ENCODE measurements at regions not wholly inside any gene's neighbourhood (a gene's known extent, or its start where the extent isn't known, plus 50 kb on each side); places are given as distances from the start of the nearest gene placed in this dataset.
"Not testable (repeated sequence)": the region's sequence is repeated elsewhere in the genome, so short reads cannot be mapped to it uniquely, and the experiment has no call there.

- no peak for DNase-seq
Measured at GRCh38 chr13:83825676-83826075, 56.6 kb downstream of the SLITRK1 start.

- DNase-seq: no peak
Measured at GRCh38 chr13:83824560-83824959, 57.7 kb downstream of the SLITRK1 start.

DNA sequence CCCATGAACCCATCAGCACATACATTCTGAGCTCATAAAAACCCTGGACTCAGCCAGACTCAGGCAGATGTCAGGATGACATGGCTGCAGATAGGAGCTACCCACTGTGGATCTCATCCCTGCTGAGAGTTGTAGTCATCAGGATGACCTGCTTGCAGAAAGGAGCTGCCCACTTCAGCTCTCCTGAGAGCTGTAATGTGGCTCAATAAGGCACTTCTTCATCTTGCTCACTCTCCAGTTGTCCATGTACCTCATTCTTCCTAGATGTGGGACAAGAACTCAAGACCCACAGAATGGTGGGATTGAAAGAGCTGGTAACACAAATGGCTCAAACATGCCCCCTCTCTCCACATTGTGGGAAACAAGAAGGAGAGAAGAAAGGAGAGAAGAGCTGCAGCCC lies 58.2 kb downstream of the SLITRK1 start:
- DNase-seq: no peak

GRCh38 chr13:83819611-83820010 lies 62.7 kb downstream of the SLITRK1 start:
- DNase-seq: no peak

DNA sequence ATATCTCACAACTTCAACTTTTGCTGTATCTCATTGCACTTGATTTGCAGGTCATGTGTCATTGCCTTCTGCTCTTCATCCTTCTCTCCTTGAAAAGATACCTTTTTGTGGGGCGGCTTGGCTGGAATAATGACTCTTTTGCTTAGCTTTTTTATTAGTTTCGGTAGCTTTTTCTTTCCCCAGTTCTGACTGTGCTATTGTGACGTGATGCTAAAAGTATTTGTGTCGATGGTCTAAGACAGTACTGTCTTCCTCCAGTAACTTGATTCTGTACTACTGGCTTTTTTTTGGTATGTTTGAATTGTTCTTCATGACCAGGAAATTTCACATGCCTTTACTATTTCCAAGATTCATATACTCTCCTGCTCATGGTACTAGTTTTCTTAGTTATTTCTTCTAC lies 63.1 kb downstream of the SLITRK1 start:
- no peak for DNase-seq

DNA sequence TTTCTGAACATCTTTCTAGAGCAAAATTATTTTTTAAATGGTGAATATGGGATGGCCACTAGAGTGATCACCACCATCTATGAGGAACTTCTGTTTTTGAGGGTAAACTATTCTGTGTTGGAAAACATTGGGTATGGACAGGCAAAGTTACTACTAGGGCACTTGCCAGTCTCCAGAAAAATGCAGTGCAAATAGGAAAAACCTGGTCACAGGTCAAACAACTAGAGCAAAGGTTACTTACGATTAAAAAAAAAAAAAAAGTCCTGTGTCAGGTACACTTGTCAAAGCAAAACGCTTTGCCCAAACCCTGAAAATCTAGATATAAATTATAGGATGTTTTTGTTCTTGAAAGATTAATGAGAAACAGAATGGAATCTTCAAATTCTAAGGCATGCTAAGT lies 66.2 kb downstream of the SLITRK1 start:
- no peak for DNase-seq

- DNase-seq: no peak
Measured at GRCh38 chr13:83815598-83815997, 66.7 kb downstream of the SLITRK1 start.

DNA sequence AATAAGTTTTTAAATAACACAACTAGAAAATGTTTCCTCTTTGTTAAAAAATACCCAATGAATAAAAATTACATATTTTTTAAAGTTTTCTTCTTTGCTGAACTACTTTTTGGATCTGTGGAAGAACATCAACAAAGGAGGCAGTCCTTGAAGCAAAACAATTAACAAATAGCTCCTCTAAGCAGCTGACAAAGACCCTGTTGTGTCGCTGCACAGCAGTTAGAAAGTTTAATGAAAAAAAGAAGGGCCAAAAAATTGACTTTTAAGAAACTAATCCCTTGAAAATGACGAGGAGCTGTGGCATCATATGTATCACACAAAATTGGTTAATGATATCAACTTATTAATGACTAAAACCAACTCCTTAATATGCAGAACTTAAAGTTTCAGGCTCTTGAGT lies 72.1 kb downstream of the SLITRK1 start:
- DNase-seq: no peak

DNA sequence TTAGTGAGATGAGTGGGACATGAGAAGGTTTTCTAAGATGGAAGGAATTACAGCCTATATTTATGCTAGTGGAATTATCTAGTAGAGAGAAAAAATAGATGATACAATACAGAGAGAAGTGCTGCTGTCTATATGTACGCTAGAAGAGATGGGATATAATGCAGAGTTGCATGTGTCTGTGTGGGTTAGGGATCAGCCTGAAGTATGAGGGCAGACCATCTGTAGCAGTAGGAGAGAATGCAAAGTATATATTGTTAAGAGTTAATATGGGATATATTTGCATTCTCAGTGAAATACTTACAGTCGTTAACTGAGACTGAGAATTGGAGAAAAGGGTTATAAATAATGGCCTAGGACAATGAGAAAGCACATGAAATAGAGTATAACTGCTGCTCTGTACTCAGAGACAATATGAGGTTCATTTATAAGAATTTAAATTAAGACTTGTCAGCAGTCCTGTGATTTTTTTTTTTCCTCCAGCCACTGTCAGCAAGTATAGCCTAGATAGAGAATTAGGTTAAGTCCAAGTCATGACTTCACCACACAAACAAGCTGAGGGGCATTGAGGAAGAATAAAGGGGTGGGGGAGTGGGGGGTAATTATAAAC lies 77.8 kb downstream of the SLITRK1 start:
- no peak for DNase-seq

DNA sequence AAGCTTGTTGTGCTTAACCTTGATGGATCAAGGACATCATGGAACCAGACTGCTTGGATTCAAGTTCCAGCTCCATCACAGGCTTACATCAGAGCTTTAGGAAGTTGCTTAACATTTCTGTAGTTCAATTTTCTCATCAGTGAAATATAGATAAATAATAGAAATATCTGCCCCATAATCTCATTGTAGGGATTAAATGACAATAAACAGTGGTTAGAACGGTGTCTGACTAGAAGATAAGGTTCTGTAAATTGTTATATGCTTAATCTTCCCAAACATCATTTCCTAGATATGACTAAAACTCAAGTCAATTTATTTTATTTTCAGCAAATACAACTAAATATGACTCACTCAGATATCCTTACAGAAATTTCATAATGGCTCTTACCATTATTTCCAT lies 83.5 kb downstream of the SLITRK1 start:
- DNase-seq: no peak

- DNase-seq: no peak
Measured at GRCh38 chr13:83796364-83796763, 85.9 kb downstream of the SLITRK1 start.

DNA sequence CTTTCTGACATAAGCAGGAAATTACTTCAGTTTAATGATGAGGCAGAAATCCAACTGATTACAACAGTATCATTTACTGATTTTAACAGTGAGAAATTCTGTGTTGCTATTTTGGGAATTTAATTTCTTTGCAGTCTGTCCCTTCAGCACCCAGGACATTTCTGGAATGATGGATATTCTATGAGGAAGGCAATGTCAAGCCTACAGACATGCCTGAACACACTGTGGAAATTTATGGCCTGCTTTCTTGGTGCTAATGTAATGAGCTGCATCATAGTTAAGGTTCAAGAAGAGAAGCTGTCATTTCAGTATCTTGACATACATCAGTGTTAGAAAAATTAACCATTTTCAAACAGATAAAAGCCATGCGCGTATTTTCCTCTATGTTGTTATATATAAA lies 87.7 kb downstream of the SLITRK1 start:
- DNase-seq: no peak

DNA sequence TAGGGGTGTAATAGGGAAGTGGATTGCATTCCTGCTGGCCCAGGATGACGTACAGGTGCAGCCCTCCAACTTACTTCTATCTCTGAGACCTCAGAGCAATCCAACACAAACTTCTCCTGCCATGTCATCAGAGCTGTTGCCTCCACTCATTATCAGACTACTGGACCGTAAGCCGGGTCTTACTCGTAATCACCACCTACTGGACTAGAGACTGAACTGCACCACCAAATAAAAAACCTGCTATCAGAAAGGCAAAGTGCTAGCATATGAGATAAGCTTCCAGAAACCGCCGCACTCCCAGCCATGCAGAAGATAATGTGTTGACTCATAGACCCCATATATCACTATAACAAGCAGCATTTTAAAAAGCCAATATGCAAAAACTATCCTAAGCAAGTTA lies 102.0 kb downstream of the SLITRK1 start:
- no peak for DNase-seq

DNA sequence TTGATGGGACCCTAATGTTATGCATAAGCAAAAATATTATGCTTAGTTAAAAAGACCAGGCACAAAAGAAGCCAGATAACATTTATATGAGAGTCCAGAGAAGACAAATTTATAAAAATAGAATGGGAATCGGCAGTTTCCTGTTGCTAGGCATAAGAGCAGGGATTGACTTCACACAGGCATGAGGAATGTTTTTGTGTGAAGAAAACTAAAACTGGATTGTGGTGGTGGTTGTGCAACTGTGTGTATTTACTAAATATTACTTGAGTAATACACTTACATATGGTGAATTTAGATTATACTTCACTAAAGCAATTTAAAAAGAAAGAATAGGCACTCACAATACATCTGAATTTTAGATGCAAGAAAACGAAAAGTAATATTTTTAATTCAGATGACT lies 108.3 kb downstream of the SLITRK1 start:
- no peak for DNase-seq

GRCh38 chr13:83765796-83766195 lies 116.5 kb downstream of the SLITRK1 start:
- no peak for DNase-seq

- DNase-seq: no peak
Measured at GRCh38 chr13:83761631-83762030, 120.6 kb downstream of the SLITRK1 start.

GRCh38 chr13:83755210-83755609 lies 127.1 kb downstream of the SLITRK1 start:
- DNase-seq: not testable (repeated sequence)

- no peak for DNase-seq
Measured at GRCh38 chr13:83753912-83754624, 128.2 kb downstream of the SLITRK1 start.

DNA sequence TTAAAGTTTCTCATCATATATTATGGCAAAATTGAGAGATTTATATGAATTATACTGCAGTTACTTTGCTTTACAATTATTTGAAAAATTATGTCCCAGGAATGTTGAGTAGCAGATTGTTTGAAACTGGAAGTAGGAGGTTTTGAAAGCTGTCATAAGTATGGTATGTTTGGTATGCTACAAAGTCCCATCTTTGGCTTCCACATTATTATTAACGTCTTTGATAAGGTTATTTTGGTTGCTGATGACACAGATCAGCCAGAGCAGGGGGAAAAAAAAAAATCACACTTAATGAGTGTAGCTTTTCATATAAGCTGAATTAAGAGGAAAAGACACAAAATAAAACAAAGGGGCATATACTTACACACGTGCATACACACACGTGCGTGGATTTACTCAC lies 130.1 kb downstream of the SLITRK1 start:
- no peak for DNase-seq

- DNase-seq: no peak
Measured at GRCh38 chr13:83740622-83741021, 141.7 kb downstream of the SLITRK1 start.

GRCh38 chr13:83738407-83738806 lies 143.9 kb downstream of the SLITRK1 start:
- DNase-seq: no peak

DNA sequence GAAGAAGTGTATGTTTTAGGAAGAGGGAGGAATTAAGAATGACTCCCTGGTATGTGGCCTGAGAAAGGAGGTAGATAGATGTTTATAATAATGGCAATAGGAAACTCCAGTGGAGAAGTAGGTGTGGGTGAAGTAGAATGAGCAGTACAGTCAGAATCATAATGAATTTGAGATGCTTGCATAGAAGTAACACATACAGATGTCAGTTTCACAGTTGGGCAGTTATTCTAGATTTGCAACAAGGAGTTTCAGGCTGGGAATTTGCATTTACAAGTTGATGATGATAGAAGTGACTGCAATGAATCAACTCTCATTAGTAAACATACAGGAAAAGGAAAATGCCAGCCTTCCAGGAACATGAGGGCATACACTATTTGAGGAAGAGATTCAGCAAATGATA lies 149.0 kb downstream of the SLITRK1 start:
- no peak for DNase-seq

DNA sequence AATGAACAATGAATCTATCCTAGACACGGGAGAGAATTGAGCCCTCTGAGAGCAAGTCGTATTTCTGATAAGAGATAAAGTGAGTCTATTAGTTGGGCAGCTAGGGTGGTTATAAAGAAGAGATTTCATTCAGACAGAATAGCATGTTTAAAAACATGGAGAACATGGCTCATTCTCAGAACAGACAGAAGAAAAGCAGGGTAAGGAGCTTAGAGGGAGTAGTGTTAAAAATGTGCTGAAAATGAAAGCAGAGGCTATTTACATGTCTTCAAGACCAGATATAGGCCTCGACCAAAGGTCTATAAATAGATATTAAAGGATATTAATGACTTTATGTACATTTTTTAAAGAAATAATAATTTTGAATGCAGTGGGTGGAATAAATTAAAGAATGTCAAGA lies 149.5 kb downstream of the SLITRK1 start:
- DNase-seq: no peak

- DNase-seq: no peak
Measured at GRCh38 chr13:83731113-83731512, 151.2 kb downstream of the SLITRK1 start.

- DNase-seq: no peak
Measured at GRCh38 chr13:83730674-83731073, 151.6 kb downstream of the SLITRK1 start.
